ENCODE measurements at regions not wholly inside any gene's neighbourhood (a gene's known extent, or its start where the extent isn't known, plus 50 kb on each side); places are given as distances from the start of the nearest gene placed in this dataset.

DNA sequence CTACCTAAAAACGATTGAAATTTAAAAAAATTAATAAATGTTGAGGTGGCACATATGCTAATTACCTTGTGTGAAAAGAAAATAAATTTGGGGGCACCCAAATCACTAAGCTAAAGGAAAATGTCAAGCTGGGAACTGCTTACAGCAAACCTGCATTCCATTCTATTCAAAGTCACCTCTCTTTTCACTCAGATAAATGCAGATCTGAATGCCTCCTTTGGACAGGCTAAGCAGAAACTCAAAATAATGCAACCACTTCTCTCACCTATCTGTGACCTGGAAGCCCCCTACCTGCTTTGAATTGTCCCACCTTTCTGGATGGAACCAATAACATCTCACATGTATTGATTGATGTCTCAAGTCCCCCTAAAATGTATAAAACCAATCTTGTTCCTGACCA, 628.7 kb downstream of the AMY1C start:
- Mint-ChIP-seq H3K4me3 (ENCODE audit: unreplicated experiment) (no peak overlapping the region), H3K36me3 (ENCODE audit: insufficient read depth, unreplicated experiment) (no peaks in the 10 kb centered on the region), H3K4me1 (ENCODE audit: insufficient read depth, unreplicated experiment) (no peaks in the 10 kb centered on the region), H3K27me3 (ENCODE audit: insufficient read depth, unreplicated experiment) (no peaks in the 10 kb centered on the region), H3K27ac (ENCODE audit: low read depth, unreplicated experiment) (no peak overlapping the region), H3K9me3 (ENCODE audit: unreplicated experiment) (peaks cover 11% of the 10 kb centered on the region)
- CTCF ChIA-PET, result no interaction called here
- BruUV-seq (replicated peaks), result no TSS peak
- DNase-seq (ENCODE audit: unreplicated experiment), result no peak
- no peak for TF ChIP-seq CTCF (IDR thresholded peaks at IDR 0.05; ENCODE audit: unreplicated experiment)
- POLR2A ChIA-PET, result no interaction called here
- intact Hi-C loops (cut with micrococcal nuclease), result no loop called here

GRCh38 chr1:104380003-104380402, 630.3 kb downstream of the AMY1C start:
- Mint-ChIP-seq H3K9me3 (ENCODE audit: unreplicated experiment) (peaks cover 11% of the 10 kb centered on the region), H3K27me3 (ENCODE audit: insufficient read depth, unreplicated experiment) (no peaks in the 10 kb centered on the region), H3K36me3 (ENCODE audit: insufficient read depth, unreplicated experiment) (no peaks in the 10 kb centered on the region), H3K27ac (ENCODE audit: low read depth, unreplicated experiment) (no peak overlapping the region), H3K4me1 (ENCODE audit: insufficient read depth, unreplicated experiment) (no peaks in the 10 kb centered on the region), H3K4me3 (ENCODE audit: unreplicated experiment) (no peak overlapping the region)
- intact Hi-C loops (cut with micrococcal nuclease), result no loop called here
- ChIA-PET CTCF (no interaction called here), POLR2A (no interaction called here)
- BruUV-seq (replicated peaks), result no TSS peak
- DNase-seq (ENCODE audit: unreplicated experiment), result no peak
- TF ChIP-seq CTCF (IDR thresholded peaks at IDR 0.05; ENCODE audit: unreplicated experiment), result no peak

DNA sequence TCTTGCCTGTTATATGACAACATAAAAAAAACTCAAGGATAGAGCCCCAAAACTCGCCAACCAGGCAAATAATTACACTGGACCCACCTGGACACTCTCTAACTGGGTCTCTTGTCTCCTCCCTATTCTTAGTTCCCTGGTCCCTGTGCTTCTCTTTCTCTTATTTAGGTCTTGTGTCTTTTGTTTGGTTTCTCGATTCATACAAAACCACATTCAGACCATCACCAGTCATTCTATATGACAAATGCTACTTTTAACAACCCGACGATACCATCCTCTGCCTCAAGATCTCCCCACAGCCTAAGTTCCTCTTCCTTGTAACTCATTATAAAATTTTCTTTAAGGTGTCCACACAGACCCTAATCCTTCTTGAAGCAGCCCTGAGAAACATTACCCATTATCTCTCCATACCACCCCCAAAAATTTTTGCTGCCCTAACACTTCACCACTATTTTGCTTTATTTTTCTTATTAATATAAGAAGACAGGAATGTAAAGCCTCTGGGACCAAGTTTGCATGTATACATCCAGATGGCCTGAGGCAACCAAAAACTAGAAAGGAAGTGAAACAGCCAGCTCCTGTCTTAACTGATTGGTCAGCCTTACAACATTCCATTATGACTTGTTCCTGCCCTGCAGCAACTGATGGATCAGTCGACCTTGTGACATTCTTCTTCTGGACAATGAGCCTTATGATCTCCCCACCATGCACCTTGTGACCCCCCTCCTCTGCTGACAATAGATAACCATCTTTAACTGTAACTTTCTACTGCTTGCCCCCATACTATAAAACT, 638.2 kb downstream of the AMY1C start:
- H3K4me1 Mint-ChIP-seq (ENCODE audit: insufficient read depth, unreplicated experiment), result no peaks in the 10 kb centered on the region
- no peak overlapping the region for H3K4me3 Mint-ChIP-seq (ENCODE audit: unreplicated experiment)
- ChIA-PET CTCF (no interaction called here), POLR2A (no interaction called here)
- no peak for DNase-seq (ENCODE audit: unreplicated experiment)
- no peaks in the 10 kb centered on the region for H3K36me3 Mint-ChIP-seq (ENCODE audit: insufficient read depth, unreplicated experiment)
- no peak for TF ChIP-seq CTCF (IDR thresholded peaks at IDR 0.05; ENCODE audit: unreplicated experiment)
- intact Hi-C loops (cut with micrococcal nuclease), result no loop called here
- no TSS peak for BruUV-seq (replicated peaks)
- H3K27ac Mint-ChIP-seq (ENCODE audit: low read depth, unreplicated experiment), result no peak overlapping the region
- peaks cover 13% of the 10 kb centered on the region for H3K9me3 Mint-ChIP-seq (ENCODE audit: unreplicated experiment)
- no peaks in the 10 kb centered on the region for H3K27me3 Mint-ChIP-seq (ENCODE audit: insufficient read depth, unreplicated experiment)

DNA sequence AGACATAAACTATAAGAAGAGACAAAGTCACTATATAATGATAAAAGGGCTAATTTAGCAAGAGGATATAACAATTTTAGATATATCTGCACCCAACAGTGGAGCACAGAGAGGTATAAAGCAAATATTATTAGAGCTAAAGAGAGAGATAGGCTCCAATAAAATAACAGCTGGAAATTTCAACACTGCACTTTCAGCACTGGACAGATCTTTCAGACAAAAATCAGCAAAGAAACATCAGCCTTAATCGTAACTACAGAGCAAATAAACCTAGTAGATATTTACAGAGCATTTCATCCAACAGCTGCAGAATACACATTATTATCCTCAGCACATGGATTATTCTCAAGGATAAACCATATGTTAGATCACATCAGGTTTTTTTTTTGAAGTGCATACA, 642.9 kb downstream of the AMY1C start:
- Mint-ChIP-seq H3K9me3 (ENCODE audit: unreplicated experiment) (peaks cover 14% of the 10 kb centered on the region), H3K27ac (ENCODE audit: low read depth, unreplicated experiment) (no peak overlapping the region), H3K27me3 (ENCODE audit: insufficient read depth, unreplicated experiment) (no peaks in the 10 kb centered on the region), H3K36me3 (ENCODE audit: insufficient read depth, unreplicated experiment) (no peaks in the 10 kb centered on the region), H3K4me1 (ENCODE audit: insufficient read depth, unreplicated experiment) (no peaks in the 10 kb centered on the region), H3K4me3 (ENCODE audit: unreplicated experiment) (no peak overlapping the region)
- CTCF ChIA-PET, result interaction anchor here (0.6 kb wide), 1 partner anchor 56 kb away, joined by 5 read pairs; no protein-coding TSS in a partner anchor
- intact Hi-C loops (cut with micrococcal nuclease), result no loop called here
- no peak for TF ChIP-seq CTCF (IDR thresholded peaks at IDR 0.05; ENCODE audit: unreplicated experiment)
- POLR2A ChIA-PET, result no interaction called here
- BruUV-seq (replicated peaks), result no TSS peak
- DNase-seq (ENCODE audit: unreplicated experiment), result no peak

Data from MCF 10A (cell line).